ENCODE measurements at regions not wholly inside any gene's neighbourhood (a gene's known extent, or its start where the extent isn't known, plus 50 kb on each side); places are given as distances from the start of the nearest gene placed in this dataset.

DNA sequence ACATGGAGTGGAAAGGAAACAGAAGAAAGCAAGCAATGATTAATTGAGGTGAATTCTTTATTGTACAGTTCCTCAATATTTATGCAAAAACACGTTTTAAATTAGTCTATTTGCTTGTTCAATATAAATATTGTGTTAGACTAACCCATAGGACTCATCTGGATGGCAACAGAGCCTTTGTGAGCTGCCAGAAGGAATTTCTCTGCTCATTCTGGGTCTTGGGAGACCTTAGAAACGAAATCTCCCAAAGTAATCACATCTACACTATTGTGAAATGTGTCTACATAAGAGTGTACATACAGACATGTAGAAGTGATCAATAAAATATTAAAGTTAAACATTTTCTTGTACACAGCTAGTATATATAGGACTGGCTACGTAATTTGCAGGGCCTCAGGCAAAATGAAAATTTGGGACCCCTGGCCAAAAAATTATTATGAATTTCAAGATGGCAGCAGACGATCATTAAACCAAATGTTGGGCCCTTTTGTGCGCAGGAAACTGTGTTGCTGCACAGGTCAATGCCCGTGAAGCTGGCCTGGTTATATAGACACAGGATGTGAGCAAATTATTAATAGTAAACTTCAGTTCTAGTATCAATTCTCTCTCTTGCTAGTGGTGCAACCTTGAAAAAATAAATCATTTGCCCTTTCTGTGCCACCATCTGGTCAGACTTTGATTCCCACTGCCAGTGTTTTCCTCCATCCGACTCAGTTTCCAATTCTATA is 83.3 kb downstream of the MINAR1 start:
- Mint-ChIP-seq H3K9me3 (ENCODE audit: unreplicated experiment) (no peaks in the 10 kb centered on the region), H3K4me1 (ENCODE audit: unreplicated experiment) (no peaks in the 10 kb centered on the region), H3K27me3 (ENCODE audit: unreplicated experiment) (peaks cover 3% of the 10 kb centered on the region), H3K36me3 (ENCODE audit: unreplicated experiment) (no peaks in the 10 kb centered on the region), H3K4me3 (ENCODE audit: unreplicated experiment) (no peak overlapping the region), H3K27ac (ENCODE audit: unreplicated experiment) (no peak overlapping the region)
- no peak for DNase-seq (ENCODE audit: extremely low spot score, unreplicated experiment)
- TF ChIP-seq, protein P1, sequence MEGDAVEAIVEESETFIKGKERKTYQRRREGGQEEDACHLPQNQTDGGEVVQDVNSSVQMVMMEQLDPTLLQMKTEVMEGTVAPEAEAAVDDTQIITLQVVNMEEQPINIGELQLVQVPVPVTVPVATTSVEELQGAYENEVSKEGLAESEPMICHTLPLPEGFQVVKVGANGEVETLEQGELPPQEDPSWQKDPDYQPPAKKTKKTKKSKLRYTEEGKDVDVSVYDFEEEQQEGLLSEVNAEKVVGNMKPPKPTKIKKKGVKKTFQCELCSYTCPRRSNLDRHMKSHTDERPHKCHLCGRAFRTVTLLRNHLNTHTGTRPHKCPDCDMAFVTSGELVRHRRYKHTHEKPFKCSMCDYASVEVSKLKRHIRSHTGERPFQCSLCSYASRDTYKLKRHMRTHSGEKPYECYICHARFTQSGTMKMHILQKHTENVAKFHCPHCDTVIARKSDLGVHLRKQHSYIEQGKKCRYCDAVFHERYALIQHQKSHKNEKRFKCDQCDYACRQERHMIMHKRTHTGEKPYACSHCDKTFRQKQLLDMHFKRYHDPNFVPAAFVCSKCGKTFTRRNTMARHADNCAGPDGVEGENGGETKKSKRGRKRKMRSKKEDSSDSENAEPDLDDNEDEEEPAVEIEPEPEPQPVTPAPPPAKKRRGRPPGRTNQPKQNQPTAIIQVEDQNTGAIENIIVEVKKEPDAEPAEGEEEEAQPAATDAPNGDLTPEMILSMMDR (IDR thresholded peaks at IDR 0.05) = no peak

DNA sequence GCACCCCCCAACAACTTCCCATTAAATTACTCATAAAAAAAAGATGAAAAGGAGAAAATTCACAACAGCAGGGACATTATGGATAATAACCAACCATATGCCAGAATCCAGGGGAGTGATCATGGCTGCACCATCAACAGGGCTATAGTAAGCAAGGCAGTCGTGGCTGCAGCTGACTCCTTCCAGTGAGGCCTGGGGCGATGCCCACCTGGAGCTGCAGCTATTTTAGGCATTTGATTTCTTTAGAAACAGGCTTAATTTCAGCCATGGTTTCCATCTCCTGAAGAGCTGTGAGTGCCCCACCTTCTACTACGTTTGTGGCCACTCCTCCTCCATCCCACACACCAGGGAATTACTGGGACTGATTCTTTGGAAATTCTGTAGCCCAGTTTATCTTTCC is 84.0 kb downstream of the MINAR1 start:
- Mint-ChIP-seq H3K27me3 (ENCODE audit: unreplicated experiment) (peaks cover 8% of the 10 kb centered on the region), H3K27ac (ENCODE audit: unreplicated experiment) (no peak overlapping the region), H3K4me3 (ENCODE audit: unreplicated experiment) (no peak overlapping the region), H3K9me3 (ENCODE audit: unreplicated experiment) (no peaks in the 10 kb centered on the region), H3K36me3 (ENCODE audit: unreplicated experiment) (no peaks in the 10 kb centered on the region), H3K4me1 (ENCODE audit: unreplicated experiment) (no peaks in the 10 kb centered on the region)
- TF ChIP-seq, protein P1 (IDR thresholded peaks at IDR 0.05) = no peak
- no peak for DNase-seq (ENCODE audit: extremely low spot score, unreplicated experiment)

DNA sequence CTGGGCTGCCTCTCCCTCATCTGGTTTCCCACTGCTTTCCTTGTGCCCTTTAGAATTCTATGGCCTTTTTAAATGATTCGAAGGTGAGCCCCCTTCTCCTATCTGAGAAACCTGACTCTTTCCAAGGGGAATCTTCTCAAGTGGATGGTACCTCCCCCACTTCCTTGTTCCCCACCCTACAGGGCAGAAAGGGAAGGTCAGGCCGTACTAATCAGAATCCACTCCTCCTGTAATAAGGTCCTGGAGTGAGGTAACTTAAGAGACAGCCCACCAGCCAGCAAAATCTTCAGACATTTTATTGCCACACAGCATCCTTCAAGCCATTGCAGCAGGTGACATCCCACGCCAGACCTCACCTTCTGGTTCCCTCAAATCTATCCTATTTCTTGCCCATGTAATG is 84.5 kb downstream of the MINAR1 start:
- no peak overlapping the region for H3K4me3 Mint-ChIP-seq (ENCODE audit: unreplicated experiment)
- no peaks in the 10 kb centered on the region for H3K4me1 Mint-ChIP-seq (ENCODE audit: unreplicated experiment)
- no peaks in the 10 kb centered on the region for H3K36me3 Mint-ChIP-seq (ENCODE audit: unreplicated experiment)
- TF ChIP-seq, protein P1 (IDR thresholded peaks at IDR 0.05) = no peak
- H3K9me3 Mint-ChIP-seq (ENCODE audit: unreplicated experiment) = no peaks in the 10 kb centered on the region
- DNase-seq (ENCODE audit: extremely low spot score, unreplicated experiment) = no peak
- peaks cover 8% of the 10 kb centered on the region for H3K27me3 Mint-ChIP-seq (ENCODE audit: unreplicated experiment)
- H3K27ac Mint-ChIP-seq (ENCODE audit: unreplicated experiment) = no peak overlapping the region

DNA sequence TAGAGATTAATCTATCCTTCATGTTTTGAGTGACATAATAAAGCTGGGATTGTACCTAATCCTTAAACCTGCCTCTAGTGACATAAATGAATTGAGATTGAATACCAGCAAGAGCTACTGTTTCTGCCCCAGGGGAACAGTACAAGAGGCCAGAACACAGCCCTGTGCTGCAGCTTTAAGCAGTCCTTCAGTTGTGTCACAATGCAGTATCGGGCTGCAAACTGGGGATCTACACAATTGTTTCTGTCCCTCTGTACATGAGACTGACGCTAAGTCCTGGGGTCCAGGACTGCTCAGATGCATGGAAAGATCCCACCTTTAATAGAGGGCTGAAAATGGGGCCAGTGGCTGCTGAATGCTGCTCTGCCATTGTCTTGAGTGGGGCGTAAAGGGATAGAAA is 87.5 kb downstream of the MINAR1 start:
- peaks cover 8% of the 10 kb centered on the region for H3K27me3 Mint-ChIP-seq (ENCODE audit: unreplicated experiment)
- no peak overlapping the region for H3K27ac Mint-ChIP-seq (ENCODE audit: unreplicated experiment)
- no peak overlapping the region for H3K4me3 Mint-ChIP-seq (ENCODE audit: unreplicated experiment)
- no peaks in the 10 kb centered on the region for H3K36me3 Mint-ChIP-seq (ENCODE audit: unreplicated experiment)
- no peak for DNase-seq (ENCODE audit: extremely low spot score, unreplicated experiment)
- TF ChIP-seq, protein P1 (IDR thresholded peaks at IDR 0.05) = no peak
- H3K9me3 Mint-ChIP-seq (ENCODE audit: unreplicated experiment) = no peaks in the 10 kb centered on the region
- no peaks in the 10 kb centered on the region for H3K4me1 Mint-ChIP-seq (ENCODE audit: unreplicated experiment)

DNA sequence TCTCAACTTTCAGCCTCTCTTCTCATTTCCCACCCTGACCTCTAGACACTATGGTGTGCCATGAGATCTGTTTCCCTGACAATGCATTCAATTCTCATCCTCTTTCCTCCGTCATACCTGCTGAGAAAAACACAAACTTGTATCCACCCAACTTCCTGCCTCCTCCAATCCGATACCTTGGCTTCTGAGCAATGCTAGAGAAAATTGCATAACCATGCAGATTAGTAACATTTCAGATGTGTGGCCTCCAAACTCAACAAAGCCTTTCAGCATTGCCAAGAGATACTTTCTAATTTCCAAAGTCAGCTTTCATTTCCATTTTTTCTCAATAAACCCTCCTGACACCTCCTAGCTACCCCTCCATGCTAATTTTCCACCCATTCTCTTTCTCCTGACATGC is 88.5 kb downstream of the MINAR1 start:
- no peaks in the 10 kb centered on the region for H3K36me3 Mint-ChIP-seq (ENCODE audit: unreplicated experiment)
- no peak overlapping the region for H3K4me3 Mint-ChIP-seq (ENCODE audit: unreplicated experiment)
- no peak for DNase-seq (ENCODE audit: extremely low spot score, unreplicated experiment)
- no peaks in the 10 kb centered on the region for H3K4me1 Mint-ChIP-seq (ENCODE audit: unreplicated experiment)
- H3K9me3 Mint-ChIP-seq (ENCODE audit: unreplicated experiment) = no peaks in the 10 kb centered on the region
- peaks cover 8% of the 10 kb centered on the region for H3K27me3 Mint-ChIP-seq (ENCODE audit: unreplicated experiment)
- TF ChIP-seq, protein P1 (IDR thresholded peaks at IDR 0.05) = no peak
- H3K27ac Mint-ChIP-seq (ENCODE audit: unreplicated experiment) = no peak overlapping the region

Measured in osteocyte (in vitro differentiated cells).